Activated CD8-positive, alpha-beta memory T cell treated with anti-CD3 and anti-CD28 coated beads, Interleukin-2, amount 50 U/mL, for 4 hours (primary cell): ENCODE measurements at regions not wholly inside any gene's neighbourhood (a gene's known extent, or its start where the extent isn't known, plus 50 kb on each side); places are given as distances from the start of the nearest gene placed in this dataset.
"Not testable (repeated sequence)": the region's sequence is repeated elsewhere in the genome, so short reads cannot be mapped to it uniquely, and the experiment has no call there.

ENCODE experiments used
- DNase-seq: peaks from one replicate; pipeline ENCODE4 v3.0.0-alpha.2; 2020

GRCh38 chr10:3570131-3570729 is 214.8 kb downstream of the KLF6 start:
- DNase-seq, result no peak

GRCh38 chr10:3568983-3569382 is 216.0 kb downstream of the KLF6 start:
- no peak for DNase-seq

GRCh38 chr10:3568392-3568791 is 216.6 kb downstream of the KLF6 start:
- no peak for DNase-seq

- DNase-seq, result no peak
Observed at GRCh38 chr10:3567291-3567963, 217.6 kb downstream of the KLF6 start.

- DNase-seq, result no peak
Observed at GRCh38 chr10:3566627-3567026, 218.4 kb downstream of the KLF6 start.

GRCh38 chr10:3564346-3565002 is 220.5 kb downstream of the KLF6 start:
- DNase-seq, result no peak

GRCh38 chr10:3563298-3563697 is 221.7 kb downstream of the KLF6 start:
- no peak for DNase-seq

- DNase-seq, result not testable (repeated sequence)
Observed at GRCh38 chr10:3560628-3561027, 224.4 kb downstream of the KLF6 start.

GRCh38 chr10:3559527-3559926 is 225.5 kb downstream of the KLF6 start:
- DNase-seq, result no peak

- no peak for DNase-seq
Observed at GRCh38 chr10:3559011-3559410, 226.0 kb downstream of the KLF6 start.

- not testable (repeated sequence) for DNase-seq
Observed at GRCh38 chr10:3556191-3557017, 228.6 kb downstream of the KLF6 start.

GRCh38 chr10:3554121-3554522 is 230.9 kb downstream of the KLF6 start:
- DNase-seq, result no peak

- DNase-seq, result no peak
Observed at GRCh38 chr10:3552281-3552680, 232.7 kb downstream of the KLF6 start.

GRCh38 chr10:3551761-3552160 is 233.2 kb downstream of the KLF6 start:
- DNase-seq, result no peak

GRCh38 chr10:3549118-3549517 is 235.9 kb downstream of the KLF6 start:
- no peak for DNase-seq

- DNase-seq, result no peak
Observed at GRCh38 chr10:3548702-3549101, 236.3 kb downstream of the KLF6 start.

- no peak for DNase-seq
Observed at GRCh38 chr10:3548076-3548475, 236.9 kb downstream of the KLF6 start.

- DNase-seq, result no peak
Observed at GRCh38 chr10:3544561-3544960, 240.4 kb downstream of the KLF6 start.

- DNase-seq, result no peak
Observed at GRCh38 chr10:3542185-3542611, 242.8 kb downstream of the KLF6 start.

GRCh38 chr10:3539696-3540383 is 245.2 kb downstream of the KLF6 start:
- no peak for DNase-seq

- no peak for DNase-seq
Observed at GRCh38 chr10:3538656-3539531, 246.1 kb downstream of the KLF6 start.

GRCh38 chr10:3538291-3538655 is 246.7 kb downstream of the KLF6 start:
- no peak for DNase-seq
